Ovary (tissue), 7 donors: ENCODE measurements at regions not wholly inside any gene's neighbourhood (a gene's known extent, or its start where the extent isn't known, plus 50 kb on each side); places are given as distances from the start of the nearest gene placed in this dataset.

Experiments used
- DNase-seq, 5 donors: peaks; one replicate each; pipeline ENCODE4 v3.0.0-alpha.2; 2019 to 2020
- H3K27ac ChIP-seq, 2 donors: fragments of 200-600 bp; one replicate each; pipeline versions ENCODE4 v1.5.1 to v1.8.0; 2019 to 2022
- H3K27me3 ChIP-seq: fragments of 200-600 bp; one replicate; pipeline ENCODE4 v1.8.0; 2022
- H3K36me3 ChIP-seq: fragments of 200-600 bp; sonication (generic); one replicate; pipeline ENCODE4 v1.5.1; 2019
- H3K4me1 ChIP-seq: one replicate; pipeline ENCODE4 v1.8.1; 2013; ENCODE audit warnings: mild to moderate bottlenecking, moderate library complexity; ENCODE audit not compliant: insufficient read depth
- H3K4me3 ChIP-seq: fragments of 200-600 bp; sonication (generic); one replicate; pipeline ENCODE4 v1.5.1; 2017
- H3K9me3 ChIP-seq, 2 donors: fragments of 200-600 bp in 1 of 2; sonication (generic) in 1 of 2; one replicate each; pipeline versions ENCODE4 v1.5.1 to v1.8.1; 2013 to 2019; ENCODE audit warnings: mild to moderate bottlenecking in 1 of 2, moderate library complexity in 1 of 2
- EP300 ChIP-seq: sonication (generic); formaldehyde crosslinking; IDR thresholded peaks from one replicate; pipeline ENCODE4 v1.6.1; 2017; ENCODE audit warnings: antibody characterized with exemption
- POLR2A ChIP-seq: fragments of 450-650 bp; IDR thresholded peaks from one replicate; pipeline ENCODE4 v1.6.1; 2017; ENCODE audit warnings: antibody characterized with exemption, mild to moderate bottlenecking, moderate library complexity
- WGBS, 3 donors: extraction: QIAGEN DNeasy Blood & Tissue Kit in 1 of 3; methylation state at CpG; one replicate each; pipeline versions ENCODE4 v1.1.5 to v1.1.7; 2013 to 2017; 5-methylcytosine and 5-hydroxymethylcytosine counted together
- intact Hi-C, 4 donors: fragments of 100-400 bp; cut with DNase I; formaldehyde crosslinking; loops; one replicate each; pipeline versions ENCODE4 v1.11.0 to v1.15.1; 2022 to 2023
- TF ChIP-seq, protein P1 (sequence below), 3 donors: fragments of 450-650 bp in 2 of 3; fragments of 200-600 bp in 1 of 3; IDR thresholded peaks; one replicate each; pipeline versions ENCODE4 v1.5.1 to v1.8.0; 2016 to 2022; ENCODE audit warnings: antibody characterized with exemption in 3 of 3, mild to moderate bottlenecking in 1 of 3
- donor health status: DM: no; HTN: no; CAD: no; lungs with moderate emphysema.
- donor health status: DM: no; HTN: no; CAD: no.
- donor health status: Bipolar disorder and iron deficiency.
- donor health status: DM: no; HTN: no; CAD: no.
- donor health status: DM: yes; HTN: yes; CAD: no.

DNA sequence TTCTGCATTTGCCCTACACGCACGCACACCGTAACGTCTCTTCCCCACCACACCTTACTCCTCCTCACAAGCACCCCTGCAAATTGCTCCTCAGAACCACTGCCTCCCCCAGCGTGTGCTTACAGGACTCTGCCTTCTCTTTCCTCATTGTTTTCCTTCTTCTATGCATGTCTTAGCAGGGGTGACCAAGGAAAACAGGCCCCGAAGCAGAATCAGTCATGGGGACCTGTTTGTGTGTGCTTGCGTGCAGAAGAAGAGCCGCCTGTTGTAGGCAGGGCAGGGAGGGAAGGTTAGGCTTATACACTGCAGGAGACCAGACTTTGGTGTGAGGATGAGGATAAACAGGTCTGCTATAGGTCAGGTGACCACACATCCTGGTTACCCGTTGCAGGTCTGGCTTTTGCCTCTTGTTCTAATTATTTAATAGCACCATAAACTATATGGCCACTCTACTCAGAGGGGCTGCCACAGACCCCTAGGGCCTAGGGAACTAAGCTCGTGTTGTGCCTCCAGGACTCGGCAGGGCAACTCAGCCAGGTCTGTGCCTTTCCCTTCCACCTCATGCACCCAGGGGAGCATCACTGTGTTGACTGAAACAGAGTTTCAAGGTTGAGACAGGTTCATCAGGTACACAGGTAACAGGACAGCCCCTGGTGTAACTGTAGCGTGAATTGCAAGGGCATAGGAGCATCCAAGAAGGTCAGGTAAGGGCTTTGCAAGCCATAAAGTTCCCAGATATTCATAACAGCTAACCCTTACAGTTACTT is 60.8 kb upstream of the EPS8L3 start:
- H3K9me3 ChIP-seq = no peaks in the 10 kb centered on the region
- no peak for TF ChIP-seq POLR2A
- TF ChIP-seq EP300 = no peak
- TF ChIP-seq, protein P1, sequence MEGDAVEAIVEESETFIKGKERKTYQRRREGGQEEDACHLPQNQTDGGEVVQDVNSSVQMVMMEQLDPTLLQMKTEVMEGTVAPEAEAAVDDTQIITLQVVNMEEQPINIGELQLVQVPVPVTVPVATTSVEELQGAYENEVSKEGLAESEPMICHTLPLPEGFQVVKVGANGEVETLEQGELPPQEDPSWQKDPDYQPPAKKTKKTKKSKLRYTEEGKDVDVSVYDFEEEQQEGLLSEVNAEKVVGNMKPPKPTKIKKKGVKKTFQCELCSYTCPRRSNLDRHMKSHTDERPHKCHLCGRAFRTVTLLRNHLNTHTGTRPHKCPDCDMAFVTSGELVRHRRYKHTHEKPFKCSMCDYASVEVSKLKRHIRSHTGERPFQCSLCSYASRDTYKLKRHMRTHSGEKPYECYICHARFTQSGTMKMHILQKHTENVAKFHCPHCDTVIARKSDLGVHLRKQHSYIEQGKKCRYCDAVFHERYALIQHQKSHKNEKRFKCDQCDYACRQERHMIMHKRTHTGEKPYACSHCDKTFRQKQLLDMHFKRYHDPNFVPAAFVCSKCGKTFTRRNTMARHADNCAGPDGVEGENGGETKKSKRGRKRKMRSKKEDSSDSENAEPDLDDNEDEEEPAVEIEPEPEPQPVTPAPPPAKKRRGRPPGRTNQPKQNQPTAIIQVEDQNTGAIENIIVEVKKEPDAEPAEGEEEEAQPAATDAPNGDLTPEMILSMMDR (IDR thresholded peaks at IDR 0.05) = no peak
- H3K36me3 ChIP-seq = no peaks in the 10 kb centered on the region
- no peak overlapping the region for H3K4me3 ChIP-seq
- H3K27ac ChIP-seq = no peak overlapping the region
- H3K4me1 ChIP-seq = peaks cover 4% of the 10 kb centered on the region
- intact Hi-C loops = loop anchor here in 2 of 4 donors (5.0 to 10.0 kb wide), 2 partner anchors 48 to 50 kb away; no protein-coding TSS in a partner anchor
- DNase-seq = no peak
- WGBS, 3 donors = 86 to 93% (median 88%) methylated on average over 12 of the region's 12 CpGs
- H3K27me3 ChIP-seq = no peaks in the 10 kb centered on the region

DNA sequence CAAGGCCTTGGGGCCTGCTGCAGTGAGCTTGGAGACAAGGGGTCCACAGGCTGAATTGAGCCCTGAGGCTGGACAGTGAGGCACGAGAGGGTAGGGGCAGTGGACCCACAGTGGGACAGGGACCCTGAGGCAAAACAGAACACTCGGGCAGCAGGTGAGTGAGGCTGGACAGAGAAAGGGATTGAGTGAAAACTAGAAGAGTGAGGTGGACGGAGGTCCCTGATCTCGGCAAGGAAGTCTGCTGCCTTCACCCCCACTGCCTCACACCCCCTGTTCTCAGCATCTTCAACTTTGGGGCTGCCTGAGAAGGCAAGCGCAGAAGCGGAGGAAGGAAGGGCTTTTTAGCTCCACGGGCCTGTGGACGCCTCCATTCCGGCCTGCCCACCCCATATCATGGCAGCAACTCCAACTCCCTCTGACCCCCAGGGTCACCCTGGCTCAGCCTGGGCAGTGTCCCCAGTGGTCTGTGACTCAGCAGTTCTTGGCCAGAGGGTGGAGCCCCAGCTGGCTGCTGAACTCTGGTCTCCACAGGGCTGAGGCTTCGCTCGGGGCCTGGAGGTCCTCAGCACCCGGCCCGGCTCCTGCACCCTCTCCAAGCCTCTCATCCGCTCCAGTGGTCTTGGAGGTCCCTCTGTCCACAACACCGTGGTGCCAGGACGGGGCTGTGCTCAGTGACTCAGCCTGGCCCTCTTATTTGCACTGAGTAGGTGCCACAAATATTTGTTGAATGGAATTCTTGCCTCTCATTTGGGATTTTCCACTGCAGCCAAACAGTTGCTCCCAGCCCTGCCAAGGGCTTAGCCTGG is 60.0 kb upstream of the EPS8L3 start:
- DNase-seq = peak in 4 of 5 donors; percentile 34 to 63 (median 48)
- 70 to 74% (median 71%) methylated on average over 16 of the region's 16 CpGs for WGBS, 3 donors
- Histone ChIP-seq H3K27ac (no peak overlapping the region), H3K4me1 (peaks cover 4% of the 10 kb centered on the region), H3K27me3 (no peaks in the 10 kb centered on the region), H3K4me3 (no peak overlapping the region), H3K9me3 (no peaks in the 10 kb centered on the region), H3K36me3 (no peaks in the 10 kb centered on the region)
- intact Hi-C loops = loop anchor here in 2 of 4 donors (5.0 to 10.0 kb wide), 2 partner anchors 49 to 51 kb away; no protein-coding TSS in a partner anchor
- TF ChIP-seq, protein P1 (IDR thresholded peaks at IDR 0.05) = no peak
- no peak for TF ChIP-seq EP300
- TF ChIP-seq POLR2A = no peak

DNA sequence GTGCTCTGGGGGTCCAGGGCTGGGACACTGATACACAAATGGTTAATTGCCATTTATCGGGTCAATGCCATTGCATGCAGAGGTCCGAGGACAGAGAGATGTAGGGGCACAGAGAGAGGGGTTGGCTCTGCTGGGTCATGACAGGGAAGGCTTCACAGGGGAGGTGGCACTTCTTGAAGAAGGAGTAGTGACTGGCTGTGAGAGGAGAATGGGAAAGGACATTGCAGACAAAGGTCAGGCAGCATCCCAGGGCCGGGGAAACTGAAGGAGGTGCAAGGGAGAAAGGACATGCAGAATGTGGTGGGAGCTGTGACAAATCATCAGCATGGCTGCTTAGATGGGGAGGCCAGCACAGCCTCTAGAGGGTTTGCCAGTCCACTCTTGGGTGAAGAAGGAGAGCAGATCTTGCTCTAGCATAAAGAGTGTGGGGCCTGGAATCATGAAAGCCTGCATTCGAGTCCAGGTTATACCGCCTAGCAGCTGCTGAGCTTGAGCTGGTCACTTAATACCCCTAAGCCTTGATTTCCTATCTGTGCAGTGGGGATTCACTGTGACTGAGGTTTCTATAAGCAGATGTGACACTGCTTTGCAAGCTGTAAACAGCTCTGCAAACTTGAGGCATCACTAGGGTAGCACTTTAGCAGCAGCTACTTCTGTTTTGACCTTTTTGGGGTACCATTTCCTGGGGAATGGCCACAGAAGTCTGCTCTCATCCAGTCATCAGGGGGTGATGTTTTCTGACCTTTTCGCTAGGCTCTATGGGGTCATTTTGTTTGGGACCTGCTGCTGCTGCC is 59.2 kb upstream of the EPS8L3 start:
- Histone ChIP-seq H3K27me3 (no peaks in the 10 kb centered on the region), H3K4me3 (no peak overlapping the region), H3K27ac (no peak overlapping the region), H3K9me3 (no peaks in the 10 kb centered on the region), H3K36me3 (no peaks in the 10 kb centered on the region), H3K4me1 (peaks cover 8% of the 10 kb centered on the region)
- WGBS, 3 donors = 87 to 93% (median 88%) methylated on average over 6 of the region's 6 CpGs
- intact Hi-C loops = loop anchor here in 2 of 4 donors (5.0 to 10.0 kb wide), 2 partner anchors 49 to 52 kb away; no protein-coding TSS in a partner anchor
- DNase-seq = no peak
- TF ChIP-seq, protein P1 (IDR thresholded peaks at IDR 0.05) = no peak
- TF ChIP-seq POLR2A = no peak
- TF ChIP-seq EP300 = no peak
